ENCODE measurements at regions not wholly inside any gene's neighbourhood (a gene's known extent, or its start where the extent isn't known, plus 50 kb on each side); places are given as distances from the start of the nearest gene placed in this dataset.

GRCh38 chr2:76579911-76580310 lies 869.2 kb upstream of the GCFC2 start:
- TF ChIP-seq CTCF (tag by site-specific recombination; IDR thresholded peaks at IDR 0.05) (no peak), KLF8 (tag by site-specific recombination; IDR thresholded peaks at IDR 0.05) (no peak), ZNF830 (tag by site-specific recombination; IDR thresholded peaks at IDR 0.05; ENCODE audit: low read depth) (no peak)

Measured in HEK293 (cell line).